A673 (cell line): ENCODE measurements at regions not wholly inside any gene's neighbourhood (a gene's known extent, or its start where the extent isn't known, plus 50 kb on each side); places are given as distances from the start of the nearest gene placed in this dataset.

Experiments used
- CTCF ChIP-seq: fragments of 300-800, 200-600 bp; sonication (generic); conservative IDR thresholded peaks from 2 replicates; pipeline ENCODE4 v1.5.1; 2017; ENCODE audit warnings: low read depth, mild to moderate bottlenecking, antibody characterized with exemption, low read length, moderate library complexity, mixed read lengths
- EZH2 ChIP-seq: fragments of 200-600 bp; sonication (generic); IDR thresholded peaks from 2 replicates; pipeline ENCODE4 v1.6.1; 2017; ENCODE audit warnings: borderline replicate concordance, low read depth, mild to moderate bottlenecking, mixed read lengths, antibody characterized with exemption, low read length; ENCODE audit not compliant: poor library complexity, severe bottlenecking

- TF ChIP-seq CTCF: no peak
- no peak for TF ChIP-seq EZH2
These were observed 81.3 kb upstream of the ELAVL2 start for GRCh38 chr9:23907343-23907742.
